C4-2B (cell line): ENCODE measurements at regions not wholly inside any gene's neighbourhood (a gene's known extent, or its start where the extent isn't known, plus 50 kb on each side); places are given as distances from the start of the nearest gene placed in this dataset.
"Not testable (repeated sequence)": the region's sequence is repeated elsewhere in the genome, so short reads cannot be mapped to it uniquely, and the experiment has no call there.

Source experiments
- H3K27ac ChIP-seq: fragments of 450-650 bp; 2 replicates; pipeline ENCODE4 v1.5.1; 2017
- ZFX ChIP-seq: fragments of 450-650 bp; IDR thresholded peaks from 2 replicates; pipeline ENCODE4 v1.6.1; 2017
- TF ChIP-seq, protein P1 (sequence below): fragments of 450-650 bp; conservative IDR thresholded peaks from 2 replicates; pipeline ENCODE4 v1.5.1; 2017; ENCODE audit warnings: mild to moderate bottlenecking

DNA sequence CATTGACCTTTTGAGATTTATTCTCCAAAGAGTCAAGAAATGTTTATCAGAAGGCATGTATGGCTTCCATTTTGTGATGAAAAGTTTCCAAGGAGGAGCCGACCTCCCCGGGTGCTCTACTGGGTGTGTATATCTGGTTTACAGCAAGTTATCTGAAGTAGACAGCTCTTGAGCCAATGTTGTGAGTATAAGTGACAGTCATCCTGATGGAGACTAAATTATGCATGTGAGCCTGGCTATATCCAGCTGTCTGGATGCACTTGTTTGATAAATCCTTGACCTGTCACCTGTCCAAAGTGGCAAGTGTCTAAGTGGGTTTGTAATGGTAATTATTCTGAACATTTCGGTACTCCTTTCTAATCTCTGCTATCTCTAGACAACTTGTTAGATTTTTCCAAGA lies 142.2 kb downstream of the NR2F2 start:
- no peak for TF ChIP-seq ZFX
- TF ChIP-seq, protein P1, sequence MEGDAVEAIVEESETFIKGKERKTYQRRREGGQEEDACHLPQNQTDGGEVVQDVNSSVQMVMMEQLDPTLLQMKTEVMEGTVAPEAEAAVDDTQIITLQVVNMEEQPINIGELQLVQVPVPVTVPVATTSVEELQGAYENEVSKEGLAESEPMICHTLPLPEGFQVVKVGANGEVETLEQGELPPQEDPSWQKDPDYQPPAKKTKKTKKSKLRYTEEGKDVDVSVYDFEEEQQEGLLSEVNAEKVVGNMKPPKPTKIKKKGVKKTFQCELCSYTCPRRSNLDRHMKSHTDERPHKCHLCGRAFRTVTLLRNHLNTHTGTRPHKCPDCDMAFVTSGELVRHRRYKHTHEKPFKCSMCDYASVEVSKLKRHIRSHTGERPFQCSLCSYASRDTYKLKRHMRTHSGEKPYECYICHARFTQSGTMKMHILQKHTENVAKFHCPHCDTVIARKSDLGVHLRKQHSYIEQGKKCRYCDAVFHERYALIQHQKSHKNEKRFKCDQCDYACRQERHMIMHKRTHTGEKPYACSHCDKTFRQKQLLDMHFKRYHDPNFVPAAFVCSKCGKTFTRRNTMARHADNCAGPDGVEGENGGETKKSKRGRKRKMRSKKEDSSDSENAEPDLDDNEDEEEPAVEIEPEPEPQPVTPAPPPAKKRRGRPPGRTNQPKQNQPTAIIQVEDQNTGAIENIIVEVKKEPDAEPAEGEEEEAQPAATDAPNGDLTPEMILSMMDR = no peak
- no peak overlapping the region for H3K27ac ChIP-seq

DNA sequence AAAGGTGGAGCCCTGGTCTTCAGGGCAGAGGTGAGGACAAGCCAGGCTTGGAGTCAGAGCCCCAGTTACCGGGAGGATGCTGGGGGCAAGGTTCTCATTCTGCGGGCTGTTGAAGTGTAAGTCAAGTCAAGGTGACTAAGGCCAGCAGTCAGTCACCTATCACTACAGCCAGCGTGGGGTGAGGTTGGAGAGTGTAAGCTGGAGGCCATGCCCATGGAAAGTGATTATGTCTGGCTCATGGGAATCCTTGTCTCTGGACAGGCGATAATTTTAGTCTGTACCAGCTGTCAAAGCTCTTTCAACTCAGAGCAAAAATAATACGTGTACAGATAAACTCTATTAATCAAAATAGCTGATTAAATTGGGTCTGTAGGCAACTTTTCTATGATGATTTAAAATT lies 143.1 kb downstream of the NR2F2 start:
- no peak overlapping the region for H3K27ac ChIP-seq

DNA sequence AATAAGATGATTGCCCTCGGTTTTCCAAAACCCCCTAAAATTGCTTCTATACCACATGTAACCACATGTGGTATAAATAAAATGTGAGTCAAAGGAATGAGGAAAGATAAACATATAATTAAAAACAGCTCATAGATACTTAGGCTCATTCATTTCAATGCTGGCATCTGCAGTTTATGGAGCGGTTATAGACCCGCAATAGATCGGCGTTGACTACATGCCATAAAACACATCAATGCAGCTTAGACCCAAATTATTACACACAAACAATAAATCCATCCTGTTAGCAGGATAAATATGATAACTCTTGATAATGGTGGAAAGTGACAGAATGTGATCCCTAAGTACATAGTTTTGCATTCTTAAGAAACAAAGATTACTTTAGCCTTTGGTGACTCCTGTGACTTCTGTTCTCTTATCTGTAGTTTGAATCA lies 143.7 kb downstream of the NR2F2 start:
- no peak for TF ChIP-seq ZFX
- TF ChIP-seq, protein P1 = no peak
- no peak overlapping the region for H3K27ac ChIP-seq

More for the DNA sequence above, 143.1 kb downstream of the NR2F2 start:
- no peak for TF ChIP-seq ZFX
- TF ChIP-seq, protein P1 = no peak

DNA sequence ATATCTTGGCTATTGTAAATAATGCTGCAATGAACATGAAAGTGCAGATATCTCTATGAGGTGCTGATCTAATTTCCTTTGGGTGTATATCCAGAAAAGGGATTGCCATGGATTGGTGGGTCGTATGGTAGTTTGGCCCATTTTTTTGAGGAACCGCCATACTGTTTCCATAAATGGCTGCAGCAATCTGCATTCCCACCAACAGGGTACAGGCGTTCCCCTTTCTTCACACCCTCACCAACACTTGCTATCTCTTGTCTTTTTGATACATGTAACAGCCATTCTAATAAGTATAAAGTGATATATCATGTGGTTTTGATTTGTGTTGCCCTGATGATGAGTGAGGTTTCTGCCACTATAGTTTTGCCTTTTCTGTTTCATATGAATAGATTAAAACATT lies 146.7 kb downstream of the NR2F2 start:
- H3K27ac ChIP-seq = no peak overlapping the region
- TF ChIP-seq, protein P1 = no peak
- no peak for TF ChIP-seq ZFX

DNA sequence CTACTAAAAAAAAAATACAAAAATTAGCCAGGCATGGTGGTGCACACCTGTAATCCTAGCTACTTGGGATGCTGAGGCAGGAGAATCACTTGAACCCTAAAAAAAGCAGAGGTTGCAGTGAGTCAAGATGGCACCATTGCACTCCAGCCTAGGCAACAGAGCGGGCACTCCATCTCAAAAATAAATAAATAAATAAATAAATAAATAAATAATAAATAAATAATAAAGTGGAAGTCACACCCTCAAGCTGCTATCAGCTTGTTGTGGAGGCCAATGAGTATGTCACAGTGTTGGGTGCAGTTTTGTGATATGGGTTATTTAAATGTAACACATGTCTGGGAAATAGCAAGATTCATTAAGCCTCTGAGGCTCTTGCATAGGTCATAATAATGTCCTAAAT lies 153.9 kb downstream of the NR2F2 start:
- not testable (repeated sequence) for H3K27ac ChIP-seq

DNA sequence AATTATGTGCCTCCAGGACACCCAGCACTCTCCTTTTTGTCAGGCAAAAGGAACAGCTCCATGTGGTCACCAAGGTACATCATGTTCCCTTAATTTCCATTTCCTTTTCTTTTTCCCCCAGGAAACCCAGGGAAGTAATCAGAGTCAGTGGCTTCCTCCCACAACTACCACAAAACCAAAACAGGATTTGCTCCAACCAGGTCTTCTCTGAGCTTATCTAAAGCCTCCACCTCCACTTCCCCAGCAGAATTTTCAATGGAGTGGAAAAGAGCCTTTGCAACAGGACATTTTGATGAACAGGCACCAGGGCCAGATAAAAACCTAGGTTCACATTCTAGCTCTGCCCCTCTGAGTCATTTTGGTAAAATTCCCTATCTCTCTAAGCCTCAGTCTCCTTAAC lies 154.3 kb downstream of the NR2F2 start:
- TF ChIP-seq, protein P1 = no peak
- no peak for TF ChIP-seq ZFX
- H3K27ac ChIP-seq = no peak overlapping the region

DNA sequence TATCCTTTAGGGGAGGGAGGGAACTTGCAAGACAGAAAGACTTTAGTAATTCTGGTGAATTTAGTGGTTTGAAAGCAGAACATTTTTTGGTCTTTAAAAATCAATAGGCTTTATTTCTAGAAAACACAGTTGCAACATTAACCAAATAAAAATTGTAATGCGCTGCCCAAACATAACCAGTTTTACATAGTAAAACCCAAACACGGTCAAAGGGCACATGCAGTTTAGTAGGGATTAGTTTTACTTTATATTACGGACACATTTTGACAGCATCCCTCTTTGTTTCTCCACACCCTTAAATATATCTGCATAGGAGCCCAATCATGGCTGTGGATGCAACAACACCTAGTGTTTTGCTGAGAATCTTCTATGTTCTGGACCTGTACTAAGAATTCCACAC lies 156.7 kb downstream of the NR2F2 start:
- TF ChIP-seq ZFX = no peak
- TF ChIP-seq, protein P1 = no peak
- H3K27ac ChIP-seq = no peak overlapping the region

DNA sequence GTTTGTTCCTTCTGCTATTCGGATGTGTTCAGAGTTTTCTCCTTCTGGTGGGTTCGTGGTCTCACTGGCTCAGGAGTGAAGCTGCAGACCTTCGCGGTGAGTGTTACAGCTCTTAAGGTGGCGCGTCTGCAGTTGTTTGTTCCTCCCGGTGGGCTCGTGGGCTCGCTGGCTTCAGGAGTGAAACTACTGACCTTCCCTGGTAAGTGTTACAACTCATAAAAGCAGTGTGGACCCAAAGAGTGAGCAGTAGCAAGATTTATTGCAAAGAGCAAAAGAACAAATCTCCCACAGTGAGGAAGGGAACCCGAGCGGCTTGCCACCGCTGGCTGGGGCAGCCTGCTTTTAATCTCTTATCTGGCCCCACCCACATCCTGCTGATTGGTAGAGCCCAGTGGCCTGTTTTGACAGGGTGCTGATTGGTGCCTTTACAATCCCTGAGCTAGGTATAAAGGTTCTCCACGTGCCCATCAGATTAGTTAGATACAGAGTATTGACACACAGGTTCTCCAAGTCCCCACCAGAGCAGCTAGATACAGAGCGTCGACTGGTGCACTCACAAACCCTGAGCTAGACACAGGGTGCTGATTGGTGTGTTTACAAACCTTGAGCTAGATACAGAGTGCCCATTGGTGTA lies 160.7 kb downstream of the NR2F2 start:
- not testable (repeated sequence) for H3K27ac ChIP-seq

DNA sequence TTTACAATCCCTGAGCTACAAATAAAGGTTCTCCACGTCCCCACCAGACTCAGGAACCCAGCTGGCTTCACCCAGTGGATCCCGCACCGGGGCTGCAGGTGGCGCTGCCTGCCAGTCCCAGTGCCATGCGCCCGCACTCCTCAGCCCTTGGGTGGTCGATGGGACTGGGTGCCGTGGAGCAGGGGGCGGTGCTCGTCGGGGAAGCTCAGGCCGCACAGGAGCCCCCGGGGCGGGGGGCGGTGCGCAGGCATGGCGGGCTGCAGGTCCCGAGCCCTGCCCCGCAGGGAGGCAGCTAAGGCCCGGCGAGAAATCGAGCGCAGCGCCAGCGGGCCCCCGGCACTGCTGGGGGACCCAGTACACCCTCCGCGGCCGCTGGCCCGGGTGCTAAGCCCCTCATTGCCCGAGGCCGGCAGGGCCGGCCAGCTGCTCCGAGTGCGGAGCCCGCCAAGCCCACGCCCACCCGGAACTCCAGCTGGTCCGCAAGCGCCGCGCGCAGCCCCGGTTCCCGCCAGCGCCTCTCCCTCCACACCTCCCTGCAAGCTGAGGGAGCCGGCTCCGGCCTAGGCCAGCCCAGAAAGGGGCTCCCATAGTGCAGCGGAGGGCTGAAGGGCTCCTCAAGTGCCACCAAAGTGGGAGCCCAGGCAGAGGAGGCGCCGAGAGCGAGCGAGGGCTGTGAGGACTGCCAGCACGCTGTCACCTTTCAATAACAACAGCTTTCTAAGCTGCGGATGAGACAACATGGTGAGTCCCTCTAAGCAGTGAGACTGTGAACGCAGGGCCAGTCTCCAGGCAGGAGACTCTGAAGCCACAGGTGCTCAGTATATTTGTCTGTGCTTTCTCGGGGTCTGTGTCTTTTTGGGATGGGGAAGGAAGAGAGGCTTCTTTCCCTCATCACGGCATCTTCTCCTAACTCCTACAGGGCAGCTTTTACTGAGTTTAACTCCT lies 161.5 kb downstream of the NR2F2 start:
- H3K27ac ChIP-seq = not testable (repeated sequence)
